Lower leg skin (tissue), 3 donors: ENCODE measurements at regions not wholly inside any gene's neighbourhood (a gene's known extent, or its start where the extent isn't known, plus 50 kb on each side); places are given as distances from the start of the nearest gene placed in this dataset.

ENCODE experiments used
- CTCF ChIP-seq, 3 donors: fragments of 450-650 bp; IDR thresholded peaks; one replicate each; pipeline ENCODE4 v1.5.1; 2016; ENCODE audit warnings: antibody characterized with exemption in 3 of 3, mild to moderate bottlenecking in 3 of 3, moderate library complexity in 2 of 3
- POLR2A ChIP-seq, 2 donors: fragments of 450-650 bp; IDR thresholded peaks; one replicate each; pipeline ENCODE4 v1.6.1; 2016 to 2017; ENCODE audit warnings: antibody characterized with exemption in 2 of 2, mild to moderate bottlenecking in 1 of 2, moderate library complexity in 1 of 2

- no peak for TF ChIP-seq CTCF (IDR thresholded peaks at IDR 0.05)
- no peak for TF ChIP-seq POLR2A (IDR thresholded peaks at IDR 0.05)
These were observed 279.0 kb downstream of the OTUD1 start for GRCh38 chr10:23717913-23718312.
